SK-N-SH (cell line): ENCODE measurements at regions not wholly inside any gene's neighbourhood (a gene's known extent, or its start where the extent isn't known, plus 50 kb on each side); places are given as distances from the start of the nearest gene placed in this dataset.

Source experiments
- CHD2 ChIP-seq: fragments of 150-350 bp; IDR thresholded peaks from 2 replicates; pipeline ENCODE4 v1.6.1; 2018; ENCODE audit warnings: low read length; ENCODE audit not compliant: partially characterized antibody
- CTCF ChIP-seq: fragments of 200-600 bp; sonication (generic); IDR thresholded peaks from 2 replicates; pipeline ENCODE4 v1.6.1; 2017; ENCODE audit warnings: antibody characterized with exemption, mild to moderate bottlenecking, moderate library complexity
- FOSL2 ChIP-seq: IDR thresholded peaks from 2 replicates; pipeline ENCODE4 v1.4.0; 2012; ENCODE audit warnings: low read depth, mild to moderate bottlenecking, moderate library complexity, borderline replicate concordance
- POLR2AphosphoS5 ChIP-seq: IDR thresholded peaks from 2 replicates; pipeline ENCODE4 v1.6.1; 2012; ENCODE audit warnings: low read depth, low read length
- SIN3A ChIP-seq: IDR thresholded peaks from 2 replicates; pipeline ENCODE4 v1.6.1; 2012; ENCODE audit warnings: low read depth, mild to moderate bottlenecking, low read length, moderate library complexity, borderline replicate concordance
- TAF1 ChIP-seq: IDR thresholded peaks from 2 replicates; pipeline ENCODE4 v1.6.1; 2012; ENCODE audit warnings: low read depth, mild to moderate bottlenecking, low read length, moderate library complexity, borderline replicate concordance

- TF ChIP-seq CTCF (no peak), TAF1 (no peak), FOSL2 (no peak), POLR2AphosphoS5 (no peak), SIN3A (no peak), CHD2 (no peak)
These were observed 142.2 kb downstream of the HERPUD2 start for GRCh38 chr7:35552691-35553090.
